GM19193 (cell line): ENCODE measurements at regions not wholly inside any gene's neighbourhood (a gene's known extent, or its start where the extent isn't known, plus 50 kb on each side); places are given as distances from the start of the nearest gene placed in this dataset.

Source experiments
- POLR2A ChIP-seq: IDR thresholded peaks from 4 replicates; pipeline ENCODE4 v1.6.1; 2011; ENCODE audit not compliant: insufficient read depth, insufficient read length; ENCODE audit errors: extremely low read depth

DNA sequence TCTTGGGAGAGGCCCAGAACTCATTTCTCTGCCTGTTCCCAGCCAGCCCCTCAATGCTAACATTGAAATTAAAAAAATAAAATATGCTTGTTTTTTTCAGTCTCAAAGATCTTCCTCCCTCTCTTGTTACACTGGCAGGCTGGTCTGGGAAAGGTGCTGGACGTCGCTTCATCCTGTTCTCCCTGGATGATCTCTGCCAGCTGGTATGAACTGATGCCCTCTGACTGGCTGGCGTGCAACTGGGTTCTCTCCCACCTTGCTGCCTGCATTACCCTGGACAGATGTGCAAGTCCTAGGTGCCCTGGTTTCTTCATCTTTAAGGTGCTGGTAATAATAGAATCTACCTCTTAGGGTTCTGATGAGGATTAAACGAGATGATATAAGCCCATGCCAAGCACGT is 263.9 kb upstream of the PROK2 start:
- TF ChIP-seq POLR2A = no peak

DNA sequence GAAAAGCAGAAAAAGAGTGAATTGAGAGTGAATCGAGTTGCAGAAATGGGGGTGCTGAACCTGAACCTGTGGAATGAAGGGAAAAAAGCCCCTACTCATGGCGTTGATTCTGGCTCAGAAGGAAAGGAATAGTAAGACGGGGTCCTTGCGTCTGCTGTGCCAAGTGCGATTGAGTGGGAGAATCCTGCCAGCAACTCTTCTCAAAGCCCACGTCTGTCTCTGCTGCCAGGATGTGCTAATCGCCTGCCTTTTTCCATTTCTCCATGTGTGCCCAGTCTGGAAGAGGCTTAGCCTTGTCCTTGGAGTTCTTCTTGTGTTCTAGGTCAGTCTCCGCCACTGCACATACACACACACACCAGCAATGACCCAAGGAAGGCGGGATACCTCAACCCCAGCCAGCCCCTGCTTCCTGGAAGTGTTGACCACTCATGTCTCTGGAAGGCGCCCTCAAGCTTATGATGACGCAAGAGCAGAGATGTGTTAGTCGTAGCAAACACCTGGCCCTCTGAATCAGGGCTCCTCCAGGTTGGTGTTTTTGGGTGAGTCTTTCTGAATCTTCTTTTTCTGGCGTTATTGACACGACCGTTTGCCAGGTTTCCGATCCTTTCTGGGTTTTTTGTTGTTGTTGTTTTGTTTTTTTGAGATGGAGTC is 262.4 kb upstream of the PROK2 start:
- no peak for TF ChIP-seq POLR2A

DNA sequence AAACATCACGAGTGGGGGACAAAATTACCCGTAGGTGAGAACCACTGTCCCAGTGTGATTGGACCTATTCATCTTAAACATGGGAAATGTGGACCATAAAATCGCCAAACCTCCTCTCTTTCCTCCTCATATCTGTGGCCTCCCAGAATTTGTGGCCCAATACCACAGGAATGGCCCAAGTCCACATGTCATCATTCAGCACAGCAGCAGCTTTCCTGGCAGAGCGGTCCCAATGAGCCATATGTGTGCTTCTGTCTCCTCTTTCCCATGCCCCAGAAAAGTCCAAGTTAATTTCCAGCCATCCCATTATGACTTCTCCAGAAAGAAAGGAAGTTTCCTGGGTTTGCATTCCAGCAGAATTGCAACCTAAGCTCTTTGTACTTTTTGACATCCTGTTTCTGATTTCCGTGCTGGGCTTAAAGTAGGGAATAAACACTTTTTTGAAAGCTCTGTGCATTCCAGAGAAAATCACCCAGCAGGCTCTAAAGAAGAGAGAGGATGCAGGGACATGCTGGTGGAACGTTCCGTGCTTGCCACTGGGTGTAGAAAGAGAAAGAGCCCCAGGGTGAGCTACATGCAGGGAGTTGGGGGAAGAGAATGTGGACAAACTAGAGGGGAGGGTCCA is 259.4 kb upstream of the PROK2 start:
- no peak for TF ChIP-seq POLR2A

DNA sequence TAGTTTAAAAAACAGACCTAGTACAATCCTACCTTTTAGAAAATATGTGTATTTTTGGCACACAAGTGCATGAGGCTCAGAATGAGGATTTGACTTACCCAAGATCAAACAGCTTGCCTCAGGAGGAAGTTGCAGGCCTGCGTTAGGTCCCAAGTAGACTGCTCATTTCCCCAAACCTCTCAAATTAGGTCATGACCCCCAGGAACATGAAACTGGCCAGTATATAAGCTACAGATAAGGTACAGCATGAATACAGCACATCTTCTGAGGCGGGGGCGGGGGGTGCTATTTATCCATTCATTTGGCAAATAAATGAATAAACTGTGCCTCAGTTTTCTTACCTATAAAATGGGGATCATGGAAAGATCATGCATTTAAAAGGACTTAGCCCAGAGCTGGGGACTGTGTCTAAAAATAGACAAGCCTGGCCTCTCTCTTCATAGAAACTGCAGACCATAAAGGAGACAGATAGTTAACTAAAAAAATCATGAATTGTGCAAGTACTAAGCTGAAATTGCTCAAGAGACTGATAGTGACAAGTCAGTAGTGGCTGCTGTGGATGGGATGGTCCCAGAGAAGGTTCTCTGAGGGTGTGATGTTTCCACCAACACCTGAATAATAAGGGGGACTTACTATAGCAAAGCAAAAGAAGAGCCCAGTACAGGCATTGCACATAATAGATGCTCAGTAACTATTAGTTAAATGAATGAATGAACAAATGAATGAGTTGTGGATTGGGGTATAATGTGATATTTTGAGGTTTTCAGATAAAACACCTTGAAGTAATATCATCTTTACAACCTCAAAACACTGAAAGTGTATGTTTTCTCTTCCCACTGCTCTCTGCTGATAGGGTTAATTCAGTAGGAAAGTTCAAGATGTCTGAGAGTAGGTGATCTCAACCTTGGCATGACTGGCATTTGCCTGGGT is 258.5 kb upstream of the PROK2 start:
- TF ChIP-seq POLR2A = no peak

DNA sequence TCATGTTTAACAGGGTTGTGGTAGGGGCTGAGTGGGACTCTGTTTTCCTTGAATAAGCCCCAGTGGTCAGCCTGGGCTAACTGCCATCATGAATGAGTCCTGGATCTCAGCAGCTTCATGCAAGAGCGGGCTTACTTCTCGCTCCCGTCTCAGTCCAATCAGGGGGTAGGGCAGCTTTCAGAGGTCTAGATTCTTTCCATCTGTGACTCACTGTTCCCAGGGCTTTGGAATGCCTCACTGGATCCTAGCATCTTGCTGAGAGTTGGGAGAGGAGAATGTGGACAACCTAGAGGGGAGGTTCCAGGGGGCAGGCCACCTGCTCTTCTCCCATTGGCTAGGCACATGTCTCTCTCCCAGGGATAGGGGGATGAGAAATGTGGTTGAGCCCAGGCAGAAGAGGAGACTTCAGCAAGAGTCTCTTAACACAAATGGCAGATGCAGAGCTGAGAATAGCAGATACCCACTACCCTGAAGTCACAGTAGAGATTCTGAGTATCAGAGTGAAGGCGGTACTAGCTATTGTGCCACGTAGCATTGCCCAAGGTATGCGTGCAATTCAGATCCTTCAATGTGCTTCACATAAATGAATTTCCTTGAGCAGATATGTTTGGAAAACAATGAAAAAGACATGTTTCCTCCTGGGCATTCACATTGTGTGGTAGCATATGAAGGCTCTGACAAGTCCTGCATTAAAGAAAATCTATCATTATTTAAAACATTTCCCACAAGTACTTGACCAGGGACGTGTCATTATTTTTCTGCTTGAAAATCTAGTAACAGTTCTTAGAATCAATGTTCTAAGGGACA is 257.7 kb upstream of the PROK2 start:
- no peak for TF ChIP-seq POLR2A

DNA sequence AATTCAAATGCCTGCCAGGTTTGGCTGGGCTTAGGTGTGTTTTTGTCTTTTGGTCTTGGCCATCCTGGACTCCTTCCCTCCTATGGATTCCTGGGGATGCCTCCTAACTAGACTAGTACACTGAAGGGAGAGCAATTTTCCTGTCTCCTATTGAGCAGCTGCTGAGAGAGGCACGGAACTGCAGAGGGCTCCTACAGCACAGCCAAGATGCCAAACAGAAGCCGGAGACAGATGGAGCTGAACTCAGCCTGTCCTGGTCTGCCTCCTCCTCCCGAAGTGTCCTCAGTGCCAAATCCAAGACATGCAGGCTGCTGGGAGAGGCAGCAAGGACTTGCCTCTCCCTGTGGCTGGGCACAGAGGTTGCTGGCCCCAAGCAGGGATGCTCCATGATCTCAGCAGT is 256.6 kb upstream of the PROK2 start:
- TF ChIP-seq POLR2A = no peak

DNA sequence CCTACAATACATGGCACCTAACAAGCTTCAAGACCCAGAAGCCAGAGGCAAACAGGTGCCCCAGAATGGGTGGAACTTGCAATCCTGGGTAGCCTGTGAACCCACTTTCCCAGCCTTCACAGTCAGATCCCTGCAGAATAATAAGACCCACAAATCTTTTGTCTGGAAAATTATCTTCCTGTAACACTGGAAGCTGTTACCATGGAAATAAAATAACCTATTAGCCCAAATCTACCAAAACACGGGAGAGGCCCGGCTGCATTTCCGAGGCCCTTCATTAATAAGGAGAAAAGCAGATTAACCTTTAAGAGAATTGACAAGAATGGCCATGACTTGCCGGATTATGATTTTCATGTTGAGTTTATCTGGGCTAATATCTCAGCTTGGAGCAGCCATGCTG is 256.1 kb upstream of the PROK2 start:
- no peak for TF ChIP-seq POLR2A

DNA sequence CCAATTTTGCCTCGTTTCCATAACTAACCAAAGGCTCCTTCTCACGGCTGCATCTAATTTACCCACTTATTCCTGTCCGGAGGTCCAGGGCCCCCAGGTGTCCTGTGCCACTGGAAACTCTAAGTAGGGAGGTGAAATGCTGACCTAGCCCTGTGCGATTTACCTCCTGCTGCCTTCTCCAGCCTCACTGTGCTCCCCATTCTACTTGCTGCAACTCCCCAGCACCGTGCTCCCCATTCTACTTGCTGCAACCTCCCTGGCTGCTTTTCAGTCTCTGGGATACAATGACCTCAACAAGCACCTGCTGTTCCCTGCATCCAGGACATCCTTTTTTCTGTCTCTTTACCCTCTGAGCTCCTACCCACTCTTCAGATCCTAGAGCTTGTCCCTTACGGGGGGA is 254.7 kb upstream of the PROK2 start:
- TF ChIP-seq POLR2A = no peak

DNA sequence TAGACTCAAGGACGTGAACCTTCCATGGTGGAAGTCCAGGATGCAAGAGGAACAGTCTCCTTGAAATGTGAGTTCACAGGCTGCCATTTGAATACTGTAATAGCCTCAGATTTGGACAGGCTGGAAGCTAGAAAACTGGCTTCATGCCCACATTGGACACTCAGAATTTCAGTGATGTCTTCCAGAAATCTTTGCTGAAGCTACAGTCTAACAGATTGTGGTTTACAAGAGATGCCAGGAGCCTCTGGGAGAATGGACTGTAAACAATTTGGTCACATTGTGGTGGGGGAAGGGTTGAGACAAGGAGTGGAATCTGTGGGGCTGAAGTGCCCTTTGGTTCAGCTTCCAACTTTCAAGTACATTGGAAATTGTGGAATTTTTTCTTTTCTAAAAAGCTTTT is 252.0 kb upstream of the PROK2 start:
- no peak for TF ChIP-seq POLR2A

DNA sequence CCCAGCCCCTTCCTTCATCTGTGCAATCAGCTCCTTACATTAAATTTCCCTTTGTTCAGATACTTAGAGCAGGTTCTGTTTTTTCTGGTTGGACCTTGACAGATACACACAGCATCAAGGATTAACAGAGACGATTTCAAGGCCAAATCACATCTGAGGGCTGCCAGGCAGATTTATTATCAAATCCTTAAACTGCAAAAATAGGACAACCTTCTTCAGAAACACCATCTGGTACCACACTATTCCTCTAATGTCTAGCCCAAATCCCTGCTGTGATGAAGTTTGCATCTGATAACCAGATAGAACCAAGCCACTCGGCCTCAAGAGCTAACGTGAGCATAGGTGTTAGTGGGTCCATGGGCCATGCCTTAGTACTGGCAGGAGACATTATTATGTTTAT is 250.7 kb upstream of the PROK2 start:
- TF ChIP-seq POLR2A = no peak

DNA sequence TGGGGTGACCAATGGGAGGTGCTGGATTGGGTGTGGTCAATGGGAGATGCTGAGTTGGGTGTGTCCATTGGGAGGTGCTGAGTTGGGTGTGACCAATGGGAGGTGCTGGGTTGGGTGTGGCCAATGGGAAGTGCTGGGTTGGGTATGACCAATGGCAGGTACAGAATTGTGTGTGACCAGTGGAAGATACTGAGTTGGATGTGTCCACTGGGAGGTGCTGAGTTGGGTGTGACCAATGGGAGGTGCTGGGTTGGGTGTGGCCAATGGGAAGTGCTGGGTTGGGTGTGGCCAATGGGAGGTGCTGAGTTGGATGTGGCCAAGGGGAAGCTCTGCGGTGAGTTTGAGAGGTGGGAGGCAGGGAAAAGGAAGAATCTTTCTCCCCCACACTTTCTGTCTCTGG is 250.0 kb upstream of the PROK2 start:
- TF ChIP-seq POLR2A = no peak

DNA sequence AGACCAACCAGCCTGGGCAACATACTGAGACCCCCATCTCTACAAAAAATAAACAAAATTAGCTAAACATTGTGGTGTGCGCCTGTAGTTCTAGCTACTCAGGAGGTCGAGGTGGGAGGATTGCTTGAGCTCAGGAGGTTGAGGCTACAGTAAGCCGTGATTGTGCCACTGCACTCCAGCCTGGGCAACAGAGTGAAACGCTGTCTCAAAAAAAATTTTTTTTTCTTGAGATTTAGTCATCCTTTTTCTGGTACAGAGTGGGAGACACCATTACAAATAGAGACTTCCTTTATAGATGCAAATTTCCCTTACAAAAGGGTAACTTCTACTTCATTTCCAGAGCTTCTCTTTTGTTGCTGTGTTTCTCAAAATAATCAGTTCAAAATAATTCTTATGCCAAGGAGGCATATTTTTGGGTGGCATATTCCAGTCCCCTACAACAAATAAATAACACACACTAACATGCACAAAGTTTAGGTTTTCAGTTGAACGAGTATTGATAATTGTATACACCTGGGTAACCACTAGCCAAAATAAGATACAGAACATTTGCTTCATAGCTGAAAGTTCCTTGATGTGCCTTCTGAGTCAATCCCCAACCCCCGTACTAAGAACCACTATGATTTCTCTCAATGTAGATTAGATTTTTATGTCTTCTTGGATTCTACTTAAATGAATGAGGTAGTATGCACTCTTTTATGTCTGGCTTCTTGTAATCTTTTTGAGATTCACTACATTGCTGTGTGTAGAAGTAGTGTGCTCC is 248.9 kb upstream of the PROK2 start:
- no peak for TF ChIP-seq POLR2A

DNA sequence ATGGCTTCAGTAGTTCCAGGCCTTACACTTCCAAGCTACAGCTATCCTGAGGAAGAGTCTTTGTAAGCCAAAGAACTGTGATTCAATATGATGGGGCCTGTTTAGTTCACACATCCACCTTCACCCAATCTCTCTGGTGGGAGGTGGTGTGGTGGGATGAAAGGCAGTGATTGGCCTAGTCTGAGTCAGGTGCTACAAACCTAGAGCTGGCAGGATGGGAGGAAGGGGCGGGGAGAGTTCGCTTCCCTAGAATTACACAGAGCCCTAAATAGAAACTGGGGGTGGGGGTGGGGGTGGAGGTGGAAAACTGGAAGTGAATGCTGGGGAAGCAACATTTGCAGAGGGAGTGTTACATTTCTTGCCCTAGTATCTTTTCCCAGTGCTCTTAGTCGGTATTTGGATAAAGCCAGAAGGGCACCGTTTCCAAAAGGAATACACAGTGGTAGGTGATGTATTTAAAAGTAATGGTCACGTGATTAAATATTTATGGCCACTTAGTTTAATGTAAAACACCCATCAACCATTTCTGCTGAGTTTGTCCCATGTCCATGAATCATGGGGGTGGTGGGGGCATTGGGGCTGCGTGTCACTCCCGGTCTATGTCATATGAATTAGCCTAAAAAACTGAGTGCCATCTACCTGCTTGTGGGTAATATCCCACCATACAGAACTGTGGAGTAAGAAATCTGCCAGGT is 247.6 kb upstream of the PROK2 start:
- no peak for TF ChIP-seq POLR2A

DNA sequence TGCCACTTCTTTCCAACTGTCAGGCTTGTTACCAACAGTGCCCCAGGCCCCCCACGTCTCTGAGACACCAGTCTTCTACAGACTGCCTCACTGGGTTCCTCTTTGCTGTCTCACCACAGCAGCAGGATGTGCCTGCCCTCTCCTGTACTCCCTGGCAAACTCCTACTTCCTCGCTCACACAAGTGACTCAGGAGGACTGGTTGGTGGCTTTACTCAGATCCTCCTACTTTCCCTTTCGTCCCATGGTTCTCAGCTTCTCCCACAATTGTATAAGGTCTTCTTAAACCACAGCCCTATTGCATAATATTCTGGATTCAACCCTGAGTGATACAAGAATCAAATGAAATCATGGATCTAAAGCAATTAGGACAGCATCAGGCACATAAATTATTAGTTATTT is 246.6 kb upstream of the PROK2 start:
- no peak for TF ChIP-seq POLR2A
